Stomach (tissue), 8 donors: ENCODE measurements at regions not wholly inside any gene's neighbourhood (a gene's known extent, or its start where the extent isn't known, plus 50 kb on each side); places are given as distances from the start of the nearest gene placed in this dataset.

Experiments used
- DNase-seq, 2 donors: peaks; one replicate each; pipeline versions ENCODE4 v3.0.0 to v3.0.0-alpha.2; 2013 to 2019
- H3K27ac ChIP-seq, 5 donors: fragments of 200-600 bp in 4 of 5; sonication (generic) in 4 of 5; one replicate each; pipeline ENCODE4 v1.5.1; 2013 to 2019; ENCODE audit warnings: mild to moderate bottlenecking in 1 of 5, moderate library complexity in 1 of 5
- H3K27me3 ChIP-seq, 3 donors: fragments of 200-600 bp; sonication (generic); one replicate each; pipeline ENCODE4 v1.5.1; 2017 to 2019; ENCODE audit warnings: mixed run types in 1 of 3
- H3K36me3 ChIP-seq, 4 donors: fragments of 200-600 bp; sonication (generic); 1 replicate in 3 of 4; 2 replicates in 1 of 4; pipeline ENCODE4 v1.5.1; 2016 to 2019
- H3K4me1 ChIP-seq, 4 donors: fragments of 200-600 bp; sonication (generic); one replicate each; pipeline ENCODE4 v1.5.1; 2016 to 2019
- H3K4me3 ChIP-seq, 4 donors: fragments of 200-600 bp; sonication (generic) in 3 of 4; one replicate each; pipeline ENCODE4 v1.5.1; 2016 to 2019; ENCODE audit warnings: mild to moderate bottlenecking in 1 of 4
- H3K9me3 ChIP-seq, 4 donors: fragments of 200-600 bp; sonication (generic); one replicate each; pipeline ENCODE4 v1.5.1; 2016 to 2019
- CTCF ChIP-seq, 7 experiments: fragments of 450-650 bp in 4 of 7; fragments of 200-600 bp in 3 of 7; sonication (generic) in 3 of 7; IDR thresholded peaks; one replicate each; pipeline ENCODE4 v1.5.1; 2016 to 2019; ENCODE audit warnings: antibody characterized with exemption in 7 of 7, control low read depth in 2 of 7, mild to moderate bottlenecking in 1 of 7
- EP300 ChIP-seq: sonication (generic); formaldehyde crosslinking; IDR thresholded peaks from one replicate; pipeline ENCODE4 v1.6.1; 2017; ENCODE audit warnings: antibody characterized with exemption
- POLR2A ChIP-seq, 4 donors: fragments of 450-650 bp; IDR thresholded peaks; one replicate each; pipeline ENCODE4 v1.6.1; 2016; ENCODE audit warnings: antibody characterized with exemption in 4 of 4, control low read depth in 2 of 4, mild to moderate bottlenecking in 1 of 4, moderate library complexity in 1 of 4
- POLR2AphosphoS5 ChIP-seq, 3 donors: sonication (generic); formaldehyde crosslinking; IDR thresholded peaks; one replicate each; pipeline ENCODE4 v1.6.1; 2016; ENCODE audit warnings: antibody characterized with exemption in 3 of 3
- WGBS, 5 donors: extraction: QIAGEN DNeasy Blood & Tissue Kit in 3 of 5; methylation state at CpG; one replicate each; pipeline versions ENCODE4 v1.1.5 to v1.1.7; 2013 to 2018; 5-methylcytosine and 5-hydroxymethylcytosine counted together
- intact Hi-C: fragments of 100-400 bp; cut with DNase I; formaldehyde crosslinking; loops from one replicate; pipeline ENCODE4 v1.15.1; 2023; ENCODE audit warnings: low total_unique reads
- donor health status: healthy with polysubstance abuse.
- donor health status: Bipolar disorder and iron deficiency.
- donor health status: healthy.

- Histone ChIP-seq H3K4me1 (no peaks in the 10 kb centered on the region), H3K27ac (no peak overlapping the region), H3K27me3 (no peaks in the 10 kb centered on the region), H3K9me3 (no peaks in the 10 kb centered on the region), H3K36me3 (no peaks in the 10 kb centered on the region), H3K4me3 (no peak overlapping the region)
- DNase-seq, result no peak
- 61 to 79% (median 72%) methylated on average over 2 of the region's 2 CpGs for WGBS, 5 donors
- TF ChIP-seq POLR2A (IDR thresholded peaks at IDR 0.05) (no peak), CTCF (IDR thresholded peaks at IDR 0.05) (no peak), POLR2AphosphoS5 (IDR thresholded peaks at IDR 0.05) (no peak), EP300 (no peak)
- intact Hi-C loops, result no loop called here
These were observed 656.6 kb upstream of the MAP3K7 start for GRCh38 chr6:91243436-91243835.

GRCh38 chr6:91242614-91242949 lies 655.7 kb upstream of the MAP3K7 start:
- no peaks in the 10 kb centered on the region for H3K27me3 ChIP-seq
- DNase-seq, result no peak
- no peaks in the 10 kb centered on the region for H3K36me3 ChIP-seq
- H3K9me3 ChIP-seq, result no peaks in the 10 kb centered on the region
- TF ChIP-seq CTCF (IDR thresholded peaks at IDR 0.05) (no peak), POLR2AphosphoS5 (IDR thresholded peaks at IDR 0.05) (no peak), EP300 (no peak), POLR2A (IDR thresholded peaks at IDR 0.05) (no peak)
- intact Hi-C loops, result no loop called here
- WGBS, 5 donors, result 79 to 94% (median 83%) methylated on average over 3 of the region's 3 CpGs
- H3K27ac ChIP-seq, result no peak overlapping the region
- no peak overlapping the region for H3K4me3 ChIP-seq
- H3K4me1 ChIP-seq, result no peaks in the 10 kb centered on the region

- intact Hi-C loops, result no loop called here
- Histone ChIP-seq H3K4me3 (no peak overlapping the region), H3K36me3 (no peaks in the 10 kb centered on the region), H3K4me1 (no peaks in the 10 kb centered on the region), H3K27me3 (no peaks in the 10 kb centered on the region), H3K9me3 (no peaks in the 10 kb centered on the region), H3K27ac (no peak overlapping the region)
- no peak for DNase-seq
- 56 to 66% (median 63%) methylated on average over 6 of the region's 6 CpGs for WGBS, 5 donors
- TF ChIP-seq POLR2A (IDR thresholded peaks at IDR 0.05), result no peak
- no peak for TF ChIP-seq EP300
- no peak for TF ChIP-seq CTCF (IDR thresholded peaks at IDR 0.05)
- no peak for TF ChIP-seq POLR2AphosphoS5 (IDR thresholded peaks at IDR 0.05)
These were observed 655.2 kb upstream of the MAP3K7 start for GRCh38 chr6:91241946-91242613.

GRCh38 chr6:91240878-91241603 lies 654.2 kb upstream of the MAP3K7 start:
- H3K27ac ChIP-seq, result no peak overlapping the region
- intact Hi-C loops, result no loop called here
- 50 to 81% (median 62%) methylated on average over 1 of the region's 1 CpG for WGBS, 5 donors

More at GRCh38 chr6:91240878-91241603, 654.2 kb upstream of the MAP3K7 start:
- no peaks in the 10 kb centered on the region for H3K4me1 ChIP-seq
- no peaks in the 10 kb centered on the region for H3K36me3 ChIP-seq
- no peak overlapping the region for H3K4me3 ChIP-seq
- DNase-seq, result no peak
- no peaks in the 10 kb centered on the region for H3K27me3 ChIP-seq
- no peaks in the 10 kb centered on the region for H3K9me3 ChIP-seq
- TF ChIP-seq POLR2AphosphoS5 (IDR thresholded peaks at IDR 0.05) (no peak), CTCF (IDR thresholded peaks at IDR 0.05) (no peak), EP300 (no peak), POLR2A (IDR thresholded peaks at IDR 0.05) (no peak)
